CD4-positive, alpha-beta T cell treated with Interleukin-4 for 4 hours (primary cell): ENCODE measurements at regions not wholly inside any gene's neighbourhood (a gene's known extent, or its start where the extent isn't known, plus 50 kb on each side); places are given as distances from the start of the nearest gene placed in this dataset.

Source experiments
- DNase-seq: peaks from one replicate; pipeline ENCODE4 v3.0.0-alpha.2; 2020

DNA sequence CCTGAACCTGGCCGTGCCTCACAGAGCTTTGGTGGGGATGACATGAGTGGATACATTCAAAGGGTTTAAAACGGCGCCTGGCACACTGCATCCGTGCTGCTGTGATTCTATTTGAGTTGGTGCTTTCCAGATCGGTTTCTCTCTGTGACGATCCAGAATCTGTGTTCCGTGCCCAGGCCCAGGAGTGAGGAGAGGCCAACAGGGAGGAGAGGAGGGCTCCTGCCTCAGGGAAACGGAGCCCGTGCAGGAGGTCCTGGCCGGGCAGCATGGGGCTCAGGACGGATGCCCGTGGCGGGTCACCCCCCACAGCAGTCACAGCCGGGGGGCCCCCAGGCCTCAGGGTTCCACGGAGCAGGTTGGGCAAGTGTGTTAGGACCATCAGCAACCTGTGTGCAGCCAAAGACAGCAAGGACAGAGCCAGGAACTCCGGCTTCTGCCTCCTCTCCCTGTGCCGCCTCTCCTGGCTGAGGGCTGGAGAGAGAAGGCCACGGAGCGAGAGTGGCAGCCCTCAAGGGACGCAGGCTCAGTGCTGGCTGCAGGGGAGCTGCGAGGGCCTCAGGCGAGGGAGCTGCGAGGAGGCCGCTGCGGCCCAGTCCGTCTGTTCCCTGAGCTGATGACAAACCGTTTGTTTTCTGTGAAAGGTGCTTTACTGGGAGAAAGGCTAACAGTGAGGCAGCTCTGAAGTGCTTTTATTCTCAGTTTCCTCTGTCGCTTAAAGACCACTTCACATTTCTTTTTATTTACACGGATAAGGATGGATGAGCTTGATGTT is 99.3 kb downstream of the METRNL start:
- no peak for DNase-seq

DNA sequence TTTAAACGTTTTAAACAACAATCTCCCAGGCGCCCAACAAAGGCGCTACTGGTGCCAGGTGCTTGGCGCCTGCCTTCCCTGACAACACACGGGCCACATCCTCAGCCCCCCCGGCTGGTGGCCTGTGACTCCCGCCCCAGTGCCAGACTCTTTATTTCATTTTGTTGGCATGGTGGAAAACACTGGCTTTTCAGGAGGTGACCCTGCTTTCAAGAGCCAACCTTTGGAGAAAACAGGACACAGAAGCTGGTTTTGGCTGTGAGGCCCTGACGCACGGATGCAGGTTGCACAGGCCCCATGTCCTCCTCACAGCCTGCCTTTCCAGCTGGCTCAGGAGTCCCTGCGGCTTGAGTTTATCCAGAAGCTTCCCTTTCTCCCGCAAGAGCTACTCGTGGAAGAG is 100.0 kb downstream of the METRNL start:
- DNase-seq = no peak

DNA sequence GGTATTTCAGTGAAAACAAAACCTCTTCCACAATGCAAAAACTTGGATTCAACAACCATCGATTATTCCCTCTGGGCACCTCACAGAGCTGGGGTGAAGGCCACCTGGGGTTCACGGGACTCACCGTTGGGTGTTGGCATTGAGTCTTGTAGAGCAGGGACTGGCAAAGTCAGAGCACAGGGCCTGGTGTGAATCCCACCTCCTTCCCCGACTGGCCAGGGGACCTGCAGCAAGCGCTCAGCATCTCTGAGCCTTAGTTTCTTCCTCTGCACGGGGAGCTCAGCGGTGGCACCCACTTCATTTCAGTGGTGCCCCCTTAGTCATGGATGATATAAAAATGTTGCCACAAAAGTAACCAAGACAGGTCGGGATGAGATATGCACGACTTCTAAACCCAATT is 100.4 kb downstream of the METRNL start:
- no peak for DNase-seq

DNA sequence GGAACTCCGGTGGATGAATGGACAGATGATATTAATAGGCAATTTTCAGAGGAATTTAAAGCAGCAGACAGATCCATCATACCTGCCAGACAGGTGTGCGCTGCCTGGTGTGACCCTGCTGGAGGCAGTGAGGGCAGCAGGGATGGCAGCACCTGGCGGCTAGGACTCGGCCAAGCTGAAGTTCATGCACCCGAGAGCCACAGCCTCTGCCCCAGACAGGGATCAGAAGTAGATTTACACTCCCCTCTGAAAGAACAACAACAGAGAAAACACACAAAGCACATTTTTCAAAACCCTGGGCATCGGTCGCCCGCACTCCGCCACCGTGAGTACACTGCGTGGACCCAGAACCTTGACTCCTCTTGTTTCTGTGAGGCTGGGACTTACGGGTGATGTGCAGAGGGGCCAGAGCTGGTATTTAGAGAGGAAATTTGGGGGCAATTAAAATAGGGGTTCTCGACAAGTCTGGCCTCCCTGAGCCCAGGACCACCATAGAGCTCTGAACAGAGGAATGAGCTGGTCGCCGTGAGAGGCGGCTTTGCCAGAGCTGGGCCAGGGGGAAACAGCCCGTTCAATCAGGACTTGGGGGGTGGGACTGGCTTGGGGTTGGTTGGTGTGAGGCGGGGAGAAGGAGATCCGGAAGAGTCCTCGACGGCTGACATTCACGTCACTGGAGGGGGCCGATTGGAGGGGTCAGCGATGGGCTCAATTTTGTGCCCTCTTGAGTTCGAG is 101.0 kb downstream of the METRNL start:
- DNase-seq = no peak

- no peak for DNase-seq
Measured at GRCh38 chr17:83180996-83181481, 101.6 kb downstream of the METRNL start.

- no peak for DNase-seq
Measured at GRCh38 chr17:83181991-83182619, 102.7 kb downstream of the METRNL start.

- DNase-seq = no peak
Measured at GRCh38 chr17:83182620-83183101, 103.3 kb downstream of the METRNL start.

GRCh38 chr17:83183145-83183948 is 103.9 kb downstream of the METRNL start:
- no peak for DNase-seq

DNA sequence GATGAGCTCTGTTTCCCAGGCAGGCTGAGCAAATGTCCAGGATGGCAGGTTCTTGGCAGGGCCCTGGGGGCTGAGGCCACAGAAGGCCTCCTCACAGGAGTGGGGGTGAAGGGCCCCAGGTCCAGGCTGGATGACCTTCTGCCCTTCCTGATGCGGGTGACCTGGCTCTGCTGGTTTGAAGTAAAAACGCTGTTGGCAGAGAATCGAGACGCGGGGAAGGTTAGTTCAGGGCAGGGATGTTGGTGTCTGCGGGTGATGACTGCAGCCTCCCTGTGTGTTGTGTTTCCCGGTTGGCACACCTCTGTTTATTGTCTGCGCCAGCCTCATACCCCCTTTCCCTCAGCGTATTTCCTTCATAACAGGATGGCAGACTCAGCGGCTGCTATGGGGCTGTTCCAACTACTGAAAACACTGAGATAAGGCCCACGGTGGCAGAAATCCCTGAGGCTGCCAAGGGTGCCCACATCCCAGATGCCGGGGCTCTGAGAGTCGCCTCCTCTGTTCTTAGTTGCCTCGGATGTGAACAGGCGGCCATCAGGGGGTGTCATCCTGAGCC is 104.6 kb downstream of the METRNL start:
- DNase-seq = no peak

GRCh38 chr17:83185023-83186002 is 105.9 kb downstream of the METRNL start:
- no peak for DNase-seq

DNA sequence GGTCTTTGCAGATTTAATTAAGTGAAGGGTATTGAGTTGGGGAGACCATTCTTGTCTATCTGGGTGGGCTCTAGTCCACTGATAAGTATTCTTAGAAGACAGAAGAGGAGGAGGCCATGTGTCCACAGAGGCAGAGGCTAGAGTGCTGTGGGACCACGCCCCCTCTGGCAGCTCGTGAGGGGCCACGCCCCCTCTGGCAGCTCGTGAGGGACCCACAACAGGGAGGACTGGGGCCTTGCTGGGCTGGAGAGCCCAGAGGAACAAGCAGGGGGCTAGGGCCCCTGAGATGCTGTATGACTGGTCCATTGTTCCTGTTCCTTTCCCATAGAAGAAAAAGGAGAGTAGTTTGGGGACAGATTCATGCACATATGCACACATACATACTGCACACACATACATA is 106.8 kb downstream of the METRNL start:
- DNase-seq = no peak

GRCh38 chr17:83186751-83187421 is 107.5 kb downstream of the METRNL start:
- no peak for DNase-seq

GRCh38 chr17:83187782-83188311 is 108.4 kb downstream of the METRNL start:
- no peak for DNase-seq

- DNase-seq = no peak
Measured at GRCh38 chr17:83189044-83190003, 109.9 kb downstream of the METRNL start.

- no peak for DNase-seq
Measured at GRCh38 chr17:83190004-83190385, 110.6 kb downstream of the METRNL start.

DNA sequence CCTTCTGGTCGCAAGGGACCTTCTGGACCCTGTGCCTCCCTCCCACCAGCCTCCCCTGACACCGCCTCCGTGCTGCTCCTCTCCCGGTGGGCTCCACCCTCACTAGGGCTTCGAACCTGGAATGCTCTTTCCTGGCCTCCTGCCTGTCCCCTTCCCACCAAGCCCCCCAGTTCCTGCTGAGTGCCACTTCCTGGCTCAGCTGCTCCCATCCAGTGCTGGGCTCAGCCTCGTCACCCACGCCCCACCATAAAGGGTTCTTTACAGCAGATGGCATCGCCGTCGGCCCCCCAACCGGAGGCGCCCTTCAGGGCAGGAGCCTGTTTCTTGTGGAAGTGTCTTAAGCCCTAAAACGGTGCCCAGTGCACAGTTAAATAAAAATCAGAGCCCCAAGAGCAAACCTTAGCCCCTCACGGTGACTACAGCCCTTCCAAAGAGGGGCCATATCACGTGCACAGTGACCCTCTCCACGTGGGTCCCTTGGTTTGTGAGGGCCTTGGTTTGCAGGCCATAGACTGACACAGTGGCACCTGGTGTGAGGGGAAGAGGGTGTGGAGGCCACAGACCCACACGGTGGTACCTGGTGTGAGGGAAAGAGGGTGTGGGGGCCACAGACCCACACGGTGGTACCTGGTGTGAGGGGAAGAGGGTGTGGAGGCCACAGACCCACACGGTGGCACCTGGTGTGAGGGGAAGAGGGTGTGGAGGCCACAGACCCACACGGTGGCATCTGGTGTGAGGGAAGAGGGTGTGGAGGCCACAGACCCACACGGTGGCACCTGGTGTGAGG is 111.4 kb downstream of the METRNL start:
- DNase-seq = no peak

DNA sequence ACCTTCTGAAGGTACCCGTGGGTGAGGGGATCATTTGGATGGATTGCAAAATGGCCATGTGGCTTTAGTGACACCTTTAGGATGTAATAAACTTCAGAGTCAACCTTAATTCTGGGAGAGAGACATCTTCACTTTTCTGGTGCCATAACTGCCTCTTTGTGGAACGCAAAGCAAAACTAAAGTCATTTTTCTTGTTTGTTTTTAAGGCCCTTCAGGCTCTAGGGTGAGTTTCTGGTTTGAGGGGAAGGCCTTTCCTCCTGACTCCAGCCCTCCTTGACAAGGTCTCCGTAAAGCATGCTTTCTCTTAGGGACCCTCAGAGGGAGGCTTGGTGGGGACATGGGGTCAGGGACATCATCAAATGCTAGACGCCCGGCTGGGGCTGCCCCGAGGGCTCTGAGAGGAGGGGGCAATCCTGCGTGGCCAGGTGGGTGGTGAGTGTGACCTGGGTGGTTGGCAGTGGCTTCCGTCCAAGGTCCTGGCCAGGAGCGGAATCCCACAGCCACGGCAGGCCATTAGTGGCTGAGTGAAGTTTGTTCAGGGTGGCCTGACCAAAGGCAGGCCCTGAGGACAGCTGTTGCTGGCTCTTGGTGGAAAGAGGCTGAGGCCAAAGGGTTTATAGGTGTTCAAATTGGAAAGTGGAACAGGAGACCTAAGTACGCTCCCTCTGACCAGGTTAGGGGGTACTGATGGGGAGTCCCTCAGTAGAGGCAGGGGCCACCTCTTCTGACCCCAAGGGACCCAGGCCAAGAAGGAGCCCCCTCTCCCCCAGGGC is 112.2 kb downstream of the METRNL start:
- no peak for DNase-seq
